ENCODE measurements at regions not wholly inside any gene's neighbourhood (a gene's known extent, or its start where the extent isn't known, plus 50 kb on each side); places are given as distances from the start of the nearest gene placed in this dataset.

DNA sequence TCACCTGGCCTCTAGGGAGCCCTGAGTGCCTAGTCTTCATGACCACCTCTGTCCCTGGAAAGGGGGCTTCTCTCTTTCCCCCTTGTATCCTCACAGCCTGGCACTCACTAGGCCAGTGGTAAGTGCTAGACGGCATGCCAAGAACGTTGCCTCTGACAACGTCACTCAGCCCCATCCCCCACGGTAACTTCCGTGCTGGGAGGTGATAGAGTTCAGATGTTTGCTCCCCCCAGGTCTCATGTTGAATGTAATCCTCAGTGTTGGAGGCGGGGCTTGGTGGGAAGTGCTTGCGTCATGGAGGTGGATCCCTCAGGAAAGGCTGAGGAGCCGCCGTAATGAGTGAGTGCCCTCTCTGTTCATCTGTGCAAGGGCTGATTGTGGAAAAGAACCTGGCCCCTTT, 343.3 kb upstream of the MKI67 start:
- no peak for DNase-seq (ENCODE audit: low spot score)

DNA sequence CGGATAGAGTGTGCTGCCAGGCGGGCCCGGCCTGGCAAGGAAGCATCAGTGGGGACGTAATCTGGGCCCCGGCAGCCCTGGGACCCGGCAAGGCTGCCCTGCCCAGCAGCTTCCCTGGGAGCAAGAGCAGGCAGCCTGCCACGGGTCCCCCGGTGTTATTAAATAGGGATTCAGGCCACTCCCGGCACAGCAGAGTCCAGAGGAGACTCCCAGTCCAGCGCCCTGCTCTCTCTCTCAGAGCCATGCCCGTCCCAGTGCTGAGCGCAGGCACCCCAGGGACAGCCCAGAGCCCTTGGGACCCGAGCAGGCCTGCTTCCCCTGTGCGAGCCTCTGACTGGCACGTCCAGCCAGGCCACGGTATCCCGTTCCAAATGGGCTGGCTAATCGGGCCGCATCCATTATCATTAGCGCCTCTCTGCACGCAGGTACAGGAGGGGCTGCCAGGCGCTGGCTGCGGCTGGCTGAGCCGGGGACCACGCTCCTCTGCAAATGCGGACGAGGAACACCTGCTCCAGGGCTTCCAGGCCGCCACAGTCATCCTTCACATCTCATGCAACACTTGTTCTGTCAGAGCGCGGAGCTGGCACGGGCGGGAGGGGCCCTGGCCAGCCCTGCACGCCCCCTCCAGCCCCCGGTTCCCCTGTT, 344.2 kb upstream of the MKI67 start:
- DNase-seq (ENCODE audit: low spot score), result no peak

GRCh38 chr10:128471151-128471550, 344.9 kb upstream of the MKI67 start:
- DNase-seq (ENCODE audit: low spot score), result no peak

DNA sequence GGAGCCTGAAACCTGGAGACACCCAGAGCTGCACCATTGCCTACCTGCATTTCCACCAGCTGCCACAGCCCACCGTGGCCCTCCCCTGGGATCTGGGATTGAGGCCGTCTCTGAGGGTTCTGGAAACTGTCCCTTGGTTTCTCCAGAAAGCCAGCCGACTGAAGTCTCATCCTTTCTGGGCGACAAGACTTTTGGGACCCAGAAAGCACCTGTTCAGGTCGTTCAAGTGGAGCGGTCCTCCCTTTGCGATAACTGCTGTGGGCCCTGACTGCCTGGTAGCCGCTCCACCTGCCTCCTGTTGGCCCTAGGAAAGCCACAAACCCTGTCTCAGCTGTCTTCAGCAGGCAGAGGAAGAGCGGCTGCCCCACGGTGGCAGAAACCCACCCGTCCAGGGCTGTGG, 346.0 kb upstream of the MKI67 start:
- DNase-seq (ENCODE audit: low spot score), result no peak

GRCh38 chr10:128473396-128473795, 347.2 kb upstream of the MKI67 start:
- DNase-seq (ENCODE audit: low spot score), result no peak

DNA sequence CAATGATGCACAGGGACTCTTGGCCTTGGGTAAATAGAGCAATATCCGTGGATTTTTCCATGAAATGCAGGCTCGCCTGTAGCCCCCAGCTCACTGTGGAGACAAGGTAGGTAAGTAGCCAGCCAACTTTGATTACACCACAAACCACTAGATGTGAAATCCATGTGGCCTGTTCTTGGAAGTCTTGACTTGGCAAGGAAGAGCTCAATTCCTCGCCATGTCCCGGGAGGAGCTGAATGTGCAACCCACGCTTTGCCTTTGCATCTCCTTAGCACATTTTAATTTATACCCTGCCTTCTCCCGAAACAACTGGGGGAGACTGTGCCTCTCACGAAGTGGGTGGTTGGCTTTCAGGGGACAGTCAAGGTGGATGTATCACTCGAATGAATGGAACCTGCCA, 347.7 kb upstream of the MKI67 start:
- no peak for DNase-seq (ENCODE audit: low spot score)

GRCh38 chr10:128474571-128474970, 348.3 kb upstream of the MKI67 start:
- DNase-seq (ENCODE audit: low spot score), result no peak

- DNase-seq (ENCODE audit: low spot score), result no peak
Measured at GRCh38 chr10:128475686-128476367, 349.6 kb upstream of the MKI67 start.

DNA sequence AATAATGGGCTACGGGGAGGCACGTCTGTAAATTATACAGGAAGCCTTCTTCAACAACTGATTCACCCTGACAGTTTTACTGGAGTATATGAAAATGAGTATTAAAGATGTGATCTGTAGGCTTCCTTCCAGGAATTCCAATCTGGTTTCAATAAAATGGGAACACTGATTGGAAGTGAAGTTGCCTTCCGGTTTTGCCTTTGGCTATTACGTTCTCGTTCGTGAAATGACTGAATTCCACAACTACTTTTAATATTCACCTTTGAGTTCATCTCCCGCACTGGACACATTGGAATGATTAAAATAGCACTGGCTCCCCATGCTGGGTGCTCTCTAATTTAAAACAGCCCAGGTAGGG, 350.1 kb upstream of the MKI67 start:
- no peak for DNase-seq (ENCODE audit: low spot score)

DNA sequence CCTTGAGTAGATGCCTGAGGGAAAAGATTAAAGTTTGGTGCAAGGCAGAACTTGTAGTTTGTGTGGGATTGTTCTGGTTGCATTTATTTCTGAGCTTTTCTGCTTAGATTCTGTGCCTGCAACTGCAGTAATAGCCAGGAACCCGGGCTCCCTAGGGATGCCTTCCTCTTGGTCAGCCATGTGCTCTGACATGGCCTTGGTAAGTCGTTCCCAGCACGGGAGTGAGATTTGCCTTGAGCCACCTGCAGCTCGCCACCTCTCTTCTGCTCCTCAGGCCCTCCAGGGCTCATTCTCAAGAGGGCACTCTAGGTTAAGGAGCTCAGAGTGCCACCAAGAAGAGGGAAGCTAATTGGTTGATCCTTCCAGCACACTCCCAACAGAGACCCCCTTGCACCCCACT, 350.6 kb upstream of the MKI67 start:
- DNase-seq (ENCODE audit: low spot score), result no peak

DNA sequence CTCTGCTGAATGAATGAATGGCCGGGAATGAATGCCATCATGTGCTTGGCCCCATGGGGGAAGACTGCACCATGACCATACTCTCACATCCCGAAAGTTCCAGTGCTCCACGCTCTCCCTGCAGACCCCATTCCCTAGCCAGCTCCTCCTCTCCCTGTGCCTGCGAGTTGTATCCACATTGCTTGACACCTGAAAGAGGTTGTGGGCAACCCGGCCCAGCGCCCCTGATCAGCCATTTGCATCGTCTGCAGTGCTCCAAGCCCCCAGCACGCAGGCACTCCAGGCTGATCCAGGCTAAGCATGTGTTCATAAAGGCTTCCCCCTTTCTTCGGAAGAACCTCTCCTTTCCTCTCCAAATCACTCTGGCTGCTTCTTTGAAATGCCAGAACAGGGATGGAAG, 354.4 kb upstream of the MKI67 start:
- no peak for DNase-seq (ENCODE audit: low spot score)

GRCh38 chr10:128481152-128481840, 355.1 kb upstream of the MKI67 start:
- DNase-seq (ENCODE audit: low spot score), result no peak

GRCh38 chr10:128482052-128482451, 355.8 kb upstream of the MKI67 start:
- DNase-seq (ENCODE audit: low spot score), result no peak

GRCh38 chr10:128483216-128483615, 357.0 kb upstream of the MKI67 start:
- no peak for DNase-seq (ENCODE audit: low spot score)

GRCh38 chr10:128484041-128484440, 357.8 kb upstream of the MKI67 start:
- DNase-seq (ENCODE audit: low spot score), result no peak

- DNase-seq (ENCODE audit: low spot score), result no peak
Measured at GRCh38 chr10:128485701-128486235, 359.5 kb upstream of the MKI67 start.

- DNase-seq (ENCODE audit: low spot score), result no peak
Measured at GRCh38 chr10:128487517-128487916, 361.3 kb upstream of the MKI67 start.

- no peak for DNase-seq (ENCODE audit: low spot score)
Measured at GRCh38 chr10:128489324-128490247, 363.4 kb upstream of the MKI67 start.

DNA sequence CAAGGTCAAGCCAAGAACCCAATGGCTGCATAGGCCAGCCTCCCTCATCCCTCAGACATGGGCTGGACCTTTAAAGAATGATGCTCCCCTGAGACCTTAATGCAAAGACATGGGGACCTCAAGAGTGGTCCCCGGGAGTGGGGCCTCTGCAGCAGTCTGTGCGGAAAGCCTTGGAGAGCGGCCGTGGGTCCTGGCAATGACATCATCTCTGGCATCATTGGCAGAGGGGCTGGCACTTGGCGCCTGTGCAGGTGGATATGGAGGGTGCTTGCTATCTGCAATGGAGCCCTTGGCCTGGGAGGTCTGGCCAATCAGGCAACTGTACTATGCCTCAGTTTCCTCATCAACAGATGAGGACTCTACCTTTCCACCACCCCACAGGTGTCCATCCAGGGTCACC, 365.5 kb upstream of the MKI67 start:
- DNase-seq (ENCODE audit: low spot score), result no peak

DNA sequence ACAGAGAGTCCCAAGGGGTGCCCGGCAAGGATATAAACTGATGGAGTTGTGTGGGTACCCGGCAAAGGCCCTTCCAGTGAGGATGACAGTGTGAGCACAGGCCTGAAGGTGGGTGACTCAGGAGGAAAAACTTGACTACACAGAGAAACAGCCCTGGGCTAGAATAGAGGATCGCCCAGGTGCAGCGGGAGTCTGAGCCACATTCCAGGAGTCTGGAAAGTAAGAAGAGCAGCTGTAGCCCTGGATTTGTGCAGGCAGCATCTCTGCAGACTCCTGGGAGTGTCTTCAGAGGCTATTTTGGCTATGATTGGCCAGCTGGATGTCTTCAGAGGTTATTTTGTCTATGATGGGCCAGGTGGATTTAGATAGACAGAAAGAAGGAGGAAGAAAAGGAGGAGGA, 367.6 kb upstream of the MKI67 start:
- no peak for DNase-seq (ENCODE audit: low spot score)

DNA sequence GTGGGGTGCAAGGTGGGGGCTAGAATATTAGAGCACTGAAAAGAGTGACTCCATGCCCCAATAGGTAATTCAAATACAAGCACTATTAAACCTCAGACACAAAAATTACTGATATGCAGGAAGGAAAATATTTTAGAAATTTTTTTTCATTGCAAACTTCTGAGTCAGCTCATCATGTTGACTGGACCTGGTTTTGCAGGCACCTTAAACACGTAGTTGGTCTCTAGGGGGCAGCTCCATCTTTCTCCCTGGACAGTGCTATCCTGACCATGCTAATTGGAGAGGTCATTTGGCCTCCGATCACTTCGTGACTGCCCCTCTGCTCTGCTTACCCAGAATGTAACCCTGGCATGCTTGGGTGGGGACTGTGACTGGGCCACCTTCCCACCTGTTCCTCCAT, 368.4 kb upstream of the MKI67 start:
- no peak for DNase-seq (ENCODE audit: low spot score)

- no peak for DNase-seq (ENCODE audit: low spot score)
Measured at GRCh38 chr10:128497660-128498377, 371.6 kb upstream of the MKI67 start.
